GM12875 (cell line): ENCODE measurements at regions not wholly inside any gene's neighbourhood (a gene's known extent, or its start where the extent isn't known, plus 50 kb on each side); places are given as distances from the start of the nearest gene placed in this dataset.

Experiments
- H3K4me3 ChIP-seq: one replicate; pipeline ENCODE4 v1.5.1; 2011; ENCODE audit warnings: low read depth, low read length, control low read depth
- TF ChIP-seq, protein P1 (sequence below): IDR thresholded peaks from 2 replicates; pipeline ENCODE4 v1.5.1; 2011; ENCODE audit warnings: low read depth, mild to moderate bottlenecking, control low read depth, inconsistent platforms, low read length, moderate library complexity, borderline replicate concordance; ENCODE audit not compliant: insufficient read depth

DNA sequence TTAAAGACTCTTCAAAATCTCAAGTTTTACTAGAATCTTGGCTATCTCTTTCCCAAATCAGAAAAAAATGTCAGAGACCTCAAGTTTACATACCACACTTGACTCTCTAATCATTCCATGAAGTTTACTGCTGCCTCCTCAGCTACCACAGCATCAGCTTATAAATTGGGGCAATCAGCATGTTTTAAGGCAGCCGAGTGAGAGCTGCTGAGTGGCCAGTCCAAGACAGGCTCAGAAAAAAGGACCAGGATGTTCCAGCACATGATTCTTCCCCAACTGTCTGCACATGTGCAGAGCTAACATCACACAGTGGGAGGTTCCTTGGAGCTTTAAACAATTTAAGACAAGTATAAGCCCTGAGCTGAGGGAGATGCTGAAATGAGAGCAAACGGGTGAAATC, 140.6 kb upstream of the NUDT7 start:
- no peak overlapping the region for H3K4me3 ChIP-seq
- TF ChIP-seq, protein P1, sequence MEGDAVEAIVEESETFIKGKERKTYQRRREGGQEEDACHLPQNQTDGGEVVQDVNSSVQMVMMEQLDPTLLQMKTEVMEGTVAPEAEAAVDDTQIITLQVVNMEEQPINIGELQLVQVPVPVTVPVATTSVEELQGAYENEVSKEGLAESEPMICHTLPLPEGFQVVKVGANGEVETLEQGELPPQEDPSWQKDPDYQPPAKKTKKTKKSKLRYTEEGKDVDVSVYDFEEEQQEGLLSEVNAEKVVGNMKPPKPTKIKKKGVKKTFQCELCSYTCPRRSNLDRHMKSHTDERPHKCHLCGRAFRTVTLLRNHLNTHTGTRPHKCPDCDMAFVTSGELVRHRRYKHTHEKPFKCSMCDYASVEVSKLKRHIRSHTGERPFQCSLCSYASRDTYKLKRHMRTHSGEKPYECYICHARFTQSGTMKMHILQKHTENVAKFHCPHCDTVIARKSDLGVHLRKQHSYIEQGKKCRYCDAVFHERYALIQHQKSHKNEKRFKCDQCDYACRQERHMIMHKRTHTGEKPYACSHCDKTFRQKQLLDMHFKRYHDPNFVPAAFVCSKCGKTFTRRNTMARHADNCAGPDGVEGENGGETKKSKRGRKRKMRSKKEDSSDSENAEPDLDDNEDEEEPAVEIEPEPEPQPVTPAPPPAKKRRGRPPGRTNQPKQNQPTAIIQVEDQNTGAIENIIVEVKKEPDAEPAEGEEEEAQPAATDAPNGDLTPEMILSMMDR = no peak

DNA sequence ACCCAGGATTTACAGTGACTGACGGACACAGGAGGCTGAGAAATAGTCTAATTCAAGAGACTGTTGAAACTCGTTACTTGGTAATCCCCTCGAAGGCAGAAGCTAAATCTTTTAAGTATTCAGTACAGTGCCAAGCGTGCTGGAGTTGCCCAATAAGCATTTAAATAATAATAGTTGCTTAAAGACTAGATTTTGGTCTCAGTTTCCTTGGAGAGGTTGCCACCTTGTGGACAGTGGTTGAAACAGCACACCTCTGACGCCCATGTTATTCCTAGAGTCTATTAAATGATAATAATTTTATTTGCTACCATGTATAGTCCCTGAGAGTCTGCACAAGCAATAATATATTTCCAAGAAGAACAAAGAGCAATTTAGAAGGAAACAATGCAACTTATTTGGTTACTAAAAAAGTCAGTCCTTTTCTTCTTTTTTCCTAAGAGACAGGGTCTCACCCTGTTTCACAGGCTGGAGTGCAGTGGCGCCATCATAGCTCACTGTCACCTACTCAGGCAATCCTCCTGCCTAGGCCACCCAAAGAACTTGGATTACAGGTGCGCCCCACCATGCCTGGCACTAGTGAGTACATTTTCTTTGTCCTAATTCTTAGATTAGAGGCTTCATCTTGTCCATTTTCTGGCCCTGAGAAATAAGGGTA, 138.0 kb upstream of the NUDT7 start:
- TF ChIP-seq, protein P1 = peak; percentile 61; the same call in 1 of the 2 replicates
- H3K4me3 ChIP-seq = no peak overlapping the region

DNA sequence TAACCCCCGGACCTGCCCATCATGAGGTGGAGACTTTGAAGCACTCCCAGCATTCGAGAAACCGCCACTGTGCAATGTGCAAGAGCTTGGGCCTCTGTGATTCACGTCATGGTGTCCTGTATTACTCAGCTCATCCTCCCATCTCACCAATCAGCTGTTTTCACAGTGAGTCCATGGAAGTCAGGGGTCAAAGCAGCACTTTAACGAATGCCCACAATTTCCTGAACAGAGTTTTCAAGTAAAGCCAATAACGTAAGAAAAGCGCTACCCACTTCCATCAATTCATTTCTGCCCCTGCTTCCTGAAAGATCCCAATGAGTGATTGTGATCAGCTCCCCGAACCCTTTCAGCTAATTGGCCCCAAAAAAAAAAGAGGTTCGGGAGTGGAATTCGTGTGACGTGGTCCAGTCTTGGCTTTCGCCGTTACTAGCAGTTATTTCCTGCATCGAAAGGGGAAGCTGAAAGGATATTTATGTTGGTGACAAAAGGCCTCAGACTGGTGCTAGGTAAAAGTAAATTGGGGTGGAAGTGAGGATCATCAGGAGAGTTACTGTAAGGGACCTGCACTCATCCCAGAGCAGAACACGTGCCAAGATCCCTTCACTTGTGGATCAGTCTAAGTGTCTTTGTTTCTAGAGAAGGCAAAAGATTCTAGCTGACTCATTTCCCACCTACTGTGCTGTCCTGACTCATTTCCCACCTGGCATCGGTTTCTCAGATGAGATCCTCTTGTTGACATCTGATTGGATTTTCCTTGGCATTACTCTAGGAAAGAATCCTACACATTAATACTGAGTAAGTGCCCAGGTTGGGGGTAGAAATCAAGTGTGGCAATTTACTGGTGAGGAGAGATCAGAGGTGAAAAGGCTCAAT, 136.7 kb upstream of the NUDT7 start:
- TF ChIP-seq, protein P1 = no peak
- H3K4me3 ChIP-seq = no peak overlapping the region

DNA sequence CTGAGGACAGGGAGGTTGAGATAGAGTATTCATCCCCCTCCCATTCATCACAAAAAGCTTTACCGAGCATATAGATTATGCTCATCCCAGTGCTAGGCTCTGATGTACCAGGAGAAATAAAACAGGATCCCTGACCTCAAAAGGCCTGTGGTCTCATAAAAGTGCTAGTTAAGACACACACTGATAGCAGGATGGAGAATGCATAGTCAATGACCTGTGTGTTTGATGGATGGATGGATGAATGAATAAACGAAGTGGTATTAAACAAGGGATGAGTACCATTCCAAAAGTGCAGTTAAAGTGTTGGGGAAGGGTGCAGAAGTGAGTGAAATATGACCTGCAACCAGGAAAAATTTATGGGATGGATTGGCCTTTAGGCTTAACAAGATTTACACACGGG, 133.9 kb upstream of the NUDT7 start:
- TF ChIP-seq, protein P1 = no peak
- no peak overlapping the region for H3K4me3 ChIP-seq

DNA sequence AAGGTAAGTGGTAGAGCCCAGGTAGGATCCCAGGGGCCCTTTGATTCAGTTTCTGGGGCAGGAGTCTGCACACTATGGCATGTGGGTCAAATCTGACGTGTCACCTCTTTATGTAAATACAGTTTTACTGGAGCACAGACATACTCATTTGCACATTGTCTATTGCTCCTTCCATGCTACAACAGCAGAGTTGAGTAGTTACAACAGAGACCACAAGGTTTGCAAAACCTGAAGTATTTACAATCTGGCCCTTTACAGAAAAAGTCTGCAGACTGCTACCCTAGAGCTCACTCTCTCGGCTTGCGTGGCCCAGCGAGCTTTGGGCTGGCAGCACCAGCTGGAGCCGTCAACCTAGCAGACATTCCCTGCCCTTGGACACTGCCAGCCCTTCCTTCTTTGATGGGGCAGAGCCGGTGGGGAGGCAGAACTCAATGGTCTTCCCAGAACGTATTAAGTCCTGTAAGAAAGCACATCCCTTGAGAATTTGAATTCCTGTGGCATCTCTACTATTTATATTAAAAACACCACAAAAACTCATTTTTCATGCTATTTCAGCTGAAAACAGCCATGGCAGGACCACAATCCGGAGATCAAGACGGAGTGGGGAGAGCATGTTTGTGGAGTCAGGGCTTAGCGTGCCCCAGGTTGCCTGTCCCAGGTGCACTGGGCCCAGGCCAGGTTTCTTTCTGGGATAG, 133.1 kb upstream of the NUDT7 start:
- no peak overlapping the region for H3K4me3 ChIP-seq
- TF ChIP-seq, protein P1 = no peak

DNA sequence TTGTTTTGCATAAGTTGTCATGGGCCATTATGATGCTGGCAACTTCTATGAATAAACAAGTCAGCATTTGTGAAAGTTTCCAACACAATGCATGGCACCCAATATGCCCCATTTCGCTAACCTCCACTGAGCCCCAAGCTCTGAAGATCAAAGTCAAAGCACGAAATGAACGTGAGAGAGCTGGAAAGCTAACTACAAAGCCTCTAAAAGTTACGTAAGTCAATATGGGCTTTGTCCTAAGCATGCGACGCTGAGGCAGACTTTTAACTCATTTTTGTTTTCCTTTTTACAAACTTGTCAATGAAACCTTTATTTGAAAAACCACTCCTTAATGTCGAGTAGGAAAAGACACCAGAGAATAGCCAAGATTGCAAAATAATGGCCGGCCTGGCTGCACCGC, 131.6 kb upstream of the NUDT7 start:
- H3K4me3 ChIP-seq = no peak overlapping the region

More for the DNA sequence above, 131.6 kb upstream of the NUDT7 start:
- TF ChIP-seq, protein P1 = no peak
